ENCODE measurements at regions not wholly inside any gene's neighbourhood (a gene's known extent, or its start where the extent isn't known, plus 50 kb on each side); places are given as distances from the start of the nearest gene placed in this dataset.

GRCh38 chr10:2921956-2922680 lies 145.2 kb upstream of the PFKP start:
- no peak for ATAC-seq (ENCODE audit: poor library complexity)
- Histone ChIP-seq H3K4me1 (ENCODE audit: insufficient read depth, low read length) (peaks cover 5% of the 10 kb centered on the region), H3K9me3 (ENCODE audit: control insufficient read depth in 1 of 2, insufficient read depth in 1 of 2, low read length in 2 of 2) (no peaks in the 10 kb centered on the region), H3K36me3 (ENCODE audit: insufficient read depth, low read length) (no peaks in the 10 kb centered on the region), H3K27ac (ENCODE audit: low read depth in 1 of 2, low read length in 2 of 2) (no peak overlapping the region), H3K27me3 (ENCODE audit: control insufficient read depth in 1 of 2, insufficient read depth in 2 of 2, low read length in 2 of 2) (no peaks in the 10 kb centered on the region), H3K4me3 (ENCODE audit: low read length) (no peak overlapping the region)
- intact Hi-C loops (cut with DNase I, micrococcal nuclease), result no loop called here
- Mint-ChIP-seq H3K9me3 (no peaks in the 10 kb centered on the region), H3K4me1 (ENCODE audit: low read depth) (no peaks in the 10 kb centered on the region), H3K27ac (no peak overlapping the region), H3K36me3 (ENCODE audit: low read depth) (no peaks in the 10 kb centered on the region), H3K4me3 (no peak overlapping the region), H3K27me3 (peaks cover 35% of the 10 kb centered on the region)
- DNase-seq, result no peak
- POLR2A ChIA-PET, result no interaction called here
- CTCF ChIA-PET, result no interaction called here
- no peak for TF ChIP-seq CTCF (IDR thresholded peaks at IDR 0.05)

DNA sequence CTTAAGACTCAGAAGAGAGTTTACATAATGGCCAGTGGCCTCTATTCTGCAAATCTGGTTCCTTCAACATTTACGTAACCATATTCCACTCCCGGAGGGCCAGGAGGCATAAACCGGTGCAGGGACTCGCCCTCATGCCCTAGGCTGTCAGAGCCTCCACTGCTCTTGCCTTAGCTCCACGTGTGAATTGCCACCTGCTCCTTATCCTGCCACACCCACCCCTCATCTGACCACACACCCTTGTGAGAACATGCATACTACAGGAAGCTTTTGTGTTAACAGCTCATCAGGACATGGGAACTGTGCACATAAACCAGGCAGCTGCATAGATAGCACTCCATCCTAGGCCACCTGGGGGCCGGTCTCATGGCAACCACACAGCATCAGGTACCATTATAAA lies 146.7 kb upstream of the PFKP start:
- CTCF ChIA-PET, result no interaction called here
- H3K27ac Mint-ChIP-seq, result no peak overlapping the region
- no peak overlapping the region for H3K4me3 Mint-ChIP-seq
- H3K9me3 Mint-ChIP-seq, result no peaks in the 10 kb centered on the region
- no peak overlapping the region for H3K4me3 ChIP-seq (ENCODE audit: low read length)
- H3K4me1 ChIP-seq (ENCODE audit: insufficient read depth, low read length), result peaks cover 2% of the 10 kb centered on the region
- no peak overlapping the region for H3K27ac ChIP-seq (ENCODE audit: low read depth in 1 of 2, low read length in 2 of 2)
- H3K36me3 ChIP-seq (ENCODE audit: insufficient read depth, low read length), result no peaks in the 10 kb centered on the region
- no peaks in the 10 kb centered on the region for H3K4me1 Mint-ChIP-seq (ENCODE audit: low read depth)
- no peaks in the 10 kb centered on the region for H3K36me3 Mint-ChIP-seq (ENCODE audit: low read depth)
- POLR2A ChIA-PET, result no interaction called here
- no peak for TF ChIP-seq CTCF (IDR thresholded peaks at IDR 0.05)
- no peaks in the 10 kb centered on the region for H3K9me3 ChIP-seq (ENCODE audit: control insufficient read depth in 1 of 2, insufficient read depth in 1 of 2, low read length in 2 of 2)
- ATAC-seq (ENCODE audit: poor library complexity) (no peak), DNase-seq (no peak)
- H3K27me3 ChIP-seq (ENCODE audit: control insufficient read depth in 1 of 2, insufficient read depth in 2 of 2, low read length in 2 of 2), result no peaks in the 10 kb centered on the region
- H3K27me3 Mint-ChIP-seq, result peaks cover 37% of the 10 kb centered on the region
- intact Hi-C loops (cut with DNase I, micrococcal nuclease), result no loop called here

GRCh38 chr10:2920168-2920567 lies 147.2 kb upstream of the PFKP start:
- DNase-seq (no peak), ATAC-seq (ENCODE audit: poor library complexity) (no peak)
- H3K27me3 ChIP-seq (ENCODE audit: control insufficient read depth in 1 of 2, insufficient read depth in 2 of 2, low read length in 2 of 2), result no peaks in the 10 kb centered on the region
- Mint-ChIP-seq H3K4me1 (ENCODE audit: low read depth) (no peaks in the 10 kb centered on the region), H3K9me3 (no peaks in the 10 kb centered on the region), H3K27ac (no peak overlapping the region), H3K4me3 (no peak overlapping the region), H3K27me3 (peaks cover 35% of the 10 kb centered on the region), H3K36me3 (ENCODE audit: low read depth) (no peaks in the 10 kb centered on the region)
- POLR2A ChIA-PET, result no interaction called here
- intact Hi-C loops (cut with DNase I, micrococcal nuclease), result no loop called here
- H3K4me3 ChIP-seq (ENCODE audit: low read length), result no peak overlapping the region
- no peak overlapping the region for H3K27ac ChIP-seq (ENCODE audit: low read depth in 1 of 2, low read length in 2 of 2)
- H3K4me1 ChIP-seq (ENCODE audit: insufficient read depth, low read length), result no peaks in the 10 kb centered on the region
- H3K9me3 ChIP-seq (ENCODE audit: control insufficient read depth in 1 of 2, insufficient read depth in 1 of 2, low read length in 2 of 2), result no peaks in the 10 kb centered on the region
- H3K36me3 ChIP-seq (ENCODE audit: insufficient read depth, low read length), result no peaks in the 10 kb centered on the region
- TF ChIP-seq CTCF (IDR thresholded peaks at IDR 0.05), result no peak
- CTCF ChIA-PET, result no interaction called here
